ENCODE measurements at regions not wholly inside any gene's neighbourhood (a gene's known extent, or its start where the extent isn't known, plus 50 kb on each side); places are given as distances from the start of the nearest gene placed in this dataset.
"Not testable (repeated sequence)": the region's sequence is repeated elsewhere in the genome, so short reads cannot be mapped to it uniquely, and the experiment has no call there.

GRCh38 chr13:71217827-71218226 is 649.2 kb downstream of the DACH1 start:
- FAIRE-seq = no peak
- DNase-seq (ENCODE audit: low spot score) = no peak

- no peak for FAIRE-seq
- DNase-seq (ENCODE audit: low spot score) = no peak
Measured at GRCh38 chr13:71214821-71215220, 652.2 kb downstream of the DACH1 start.

- FAIRE-seq (no peak), DNase-seq (ENCODE audit: low spot score) (no peak)
Measured at GRCh38 chr13:71214357-71214756, 652.6 kb downstream of the DACH1 start.

GRCh38 chr13:71213252-71213821 is 653.7 kb downstream of the DACH1 start:
- DNase-seq (ENCODE audit: low spot score) (no peak), FAIRE-seq (no peak)

GRCh38 chr13:71210861-71211260 is 656.1 kb downstream of the DACH1 start:
- FAIRE-seq (no peak), DNase-seq (ENCODE audit: low spot score) (no peak)

- FAIRE-seq (no peak), DNase-seq (ENCODE audit: low spot score) (no peak)
Measured at GRCh38 chr13:71209217-71209616, 657.8 kb downstream of the DACH1 start.

GRCh38 chr13:71184583-71184982 is 682.4 kb downstream of the DACH1 start:
- FAIRE-seq; DNase-seq (ENCODE audit: low spot score): not testable (repeated sequence)

- not testable (repeated sequence) for FAIRE-seq; DNase-seq (ENCODE audit: low spot score)
Measured at GRCh38 chr13:71183352-71183751, 683.7 kb downstream of the DACH1 start.

GRCh38 chr13:71171740-71172139 is 695.3 kb downstream of the DACH1 start:
- DNase-seq (ENCODE audit: low spot score) (no peak), FAIRE-seq (no peak)

GRCh38 chr13:71169180-71169579 is 697.8 kb downstream of the DACH1 start:
- FAIRE-seq (no peak), DNase-seq (ENCODE audit: low spot score) (no peak)

- DNase-seq (ENCODE audit: low spot score) = no peak
- no peak for FAIRE-seq
Measured at GRCh38 chr13:71156550-71156949, 710.5 kb downstream of the DACH1 start.

GRCh38 chr13:71149498-71150363 is 717.3 kb downstream of the DACH1 start:
- DNase-seq (ENCODE audit: low spot score) (no peak), FAIRE-seq (no peak)

GRCh38 chr13:71149046-71149445 is 718.0 kb downstream of the DACH1 start:
- FAIRE-seq = no peak
- DNase-seq (ENCODE audit: low spot score) = no peak

- DNase-seq (ENCODE audit: low spot score) (no peak), FAIRE-seq (no peak)
Measured at GRCh38 chr13:71148396-71148795, 718.6 kb downstream of the DACH1 start.

GRCh38 chr13:71144883-71145282 is 722.1 kb downstream of the DACH1 start:
- FAIRE-seq = no peak

GRCh38 chr13:71137101-71137500 is 729.9 kb downstream of the DACH1 start:
- DNase-seq (ENCODE audit: low spot score) (no peak), FAIRE-seq (no peak)

More at GRCh38 chr13:71144883-71145282, 722.1 kb downstream of the DACH1 start:
- DNase-seq (ENCODE audit: low spot score) = no peak

GRCh38 chr13:71124230-71124629 is 742.8 kb downstream of the DACH1 start:
- DNase-seq (ENCODE audit: low spot score) = no peak
- no peak for FAIRE-seq

- FAIRE-seq = no peak
Measured at GRCh38 chr13:71118779-71119364, 748.1 kb downstream of the DACH1 start.

GRCh38 chr13:71117920-71118319 is 749.1 kb downstream of the DACH1 start:
- FAIRE-seq (no peak), DNase-seq (ENCODE audit: low spot score) (no peak)

More at GRCh38 chr13:71118779-71119364, 748.1 kb downstream of the DACH1 start:
- no peak for DNase-seq (ENCODE audit: low spot score)

- FAIRE-seq = no peak
- DNase-seq (ENCODE audit: low spot score) = no peak
Measured at GRCh38 chr13:71115301-71115700, 751.7 kb downstream of the DACH1 start.

GRCh38 chr13:71096421-71096820 is 770.6 kb downstream of the DACH1 start:
- no peak for DNase-seq (ENCODE audit: low spot score)

GRCh38 chr13:71090990-71091389 is 776.0 kb downstream of the DACH1 start:
- no peak for FAIRE-seq
- DNase-seq (ENCODE audit: low spot score) = no peak

More at GRCh38 chr13:71096421-71096820, 770.6 kb downstream of the DACH1 start:
- no peak for FAIRE-seq

Measured in urothelium cell line (cell line).